Hepatocyte (in vitro differentiated cells): ENCODE measurements at regions not wholly inside any gene's neighbourhood (a gene's known extent, or its start where the extent isn't known, plus 50 kb on each side); places are given as distances from the start of the nearest gene placed in this dataset.

ENCODE experiments used
- CTCF ChIP-seq: fragments of 200-600 bp; sonication (generic); IDR thresholded peaks from 2 replicates; pipeline ENCODE4 v1.5.1; 2016; ENCODE audit warnings: antibody characterized with exemption, mild to moderate bottlenecking; ENCODE audit not compliant: poor library complexity
- EZH2 ChIP-seq: fragments of 200-600 bp; sonication (generic); IDR thresholded peaks from 2 replicates; pipeline ENCODE4 v1.6.1; 2016; ENCODE audit warnings: antibody characterized with exemption, mild to moderate bottlenecking, borderline replicate concordance

GRCh38 chr5:2190549-2190948 is 307.8 kb upstream of the IRX4 start:
- no peak for TF ChIP-seq CTCF
- no peak for TF ChIP-seq EZH2
